NT2/D1 (cell line): ENCODE measurements at regions not wholly inside any gene's neighbourhood (a gene's known extent, or its start where the extent isn't known, plus 50 kb on each side); places are given as distances from the start of the nearest gene placed in this dataset.

Experiments used
- SUZ12 ChIP-seq: IDR thresholded peaks from 2 replicates; pipeline ENCODE4 v1.6.1; 2011; ENCODE audit not compliant: insufficient read length, insufficient read depth; ENCODE audit errors: extremely low read depth
- YY1 ChIP-seq: IDR thresholded peaks from 2 replicates; pipeline ENCODE4 v1.6.1; 2011; ENCODE audit not compliant: insufficient read length, insufficient read depth
- ZNF274 ChIP-seq: IDR thresholded peaks from 2 replicates; pipeline ENCODE4 v1.6.1; 2011; ENCODE audit warnings: mild to moderate bottlenecking, low read depth, low read length

GRCh38 chr4:101439926-101440325, 92.6 kb upstream of the PPP3CA start:
- TF ChIP-seq ZNF274 (no peak), SUZ12 (no peak), YY1 (no peak)
